RCC 7860 (cell line): ENCODE measurements at regions not wholly inside any gene's neighbourhood (a gene's known extent, or its start where the extent isn't known, plus 50 kb on each side); places are given as distances from the start of the nearest gene placed in this dataset.

ENCODE experiments used
- DNase-seq: peaks from one replicate; pipeline ENCODE4 v3.0.0-alpha.2; 2015; ENCODE audit warnings: low spot score
- FAIRE-seq: peaks from 2 replicates; lab custom pipeline; 2012; peaks lifted over from hg19 to GRCh38; lab: Jason Lieb, UNC

DNA sequence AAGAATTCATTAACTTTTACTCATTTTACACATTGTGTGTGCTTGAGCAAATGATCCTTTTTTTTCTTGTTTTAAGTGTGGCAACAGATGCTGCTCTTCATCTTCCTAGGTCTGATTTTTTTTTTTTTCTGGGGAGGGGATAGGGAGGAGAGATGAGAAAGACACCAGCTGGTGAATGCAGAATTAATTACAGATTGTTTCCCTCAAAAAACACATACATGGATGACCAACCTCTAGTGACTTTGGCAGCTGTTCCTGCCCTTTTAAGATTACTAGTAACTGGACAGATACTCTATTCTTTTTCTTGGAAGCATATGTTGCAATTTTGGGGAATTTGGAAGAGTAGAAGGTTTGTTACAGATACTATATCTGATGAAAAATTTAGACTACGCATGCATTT, 103.6 kb upstream of the MYO16 start:
- FAIRE-seq (no peak), DNase-seq (no peak)

DNA sequence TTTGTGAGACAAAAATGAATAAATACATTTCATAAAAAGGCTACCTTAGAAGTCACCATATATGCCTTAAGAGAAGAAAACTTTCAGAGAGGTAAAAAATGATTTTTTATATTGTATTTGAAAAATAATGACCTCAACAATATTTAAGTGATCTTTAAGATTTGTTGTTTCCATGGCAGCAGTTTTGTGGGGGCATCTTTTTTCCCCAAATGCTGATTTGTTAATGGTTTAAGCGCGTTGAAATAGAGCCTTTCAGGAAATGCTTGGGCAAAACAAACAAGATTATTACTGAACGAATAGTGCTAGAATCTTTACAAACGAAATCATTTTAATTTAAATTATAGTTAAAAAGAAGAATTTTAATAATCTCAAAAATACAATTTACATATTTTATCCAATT, 103.1 kb upstream of the MYO16 start:
- DNase-seq (no peak), FAIRE-seq (no peak)

DNA sequence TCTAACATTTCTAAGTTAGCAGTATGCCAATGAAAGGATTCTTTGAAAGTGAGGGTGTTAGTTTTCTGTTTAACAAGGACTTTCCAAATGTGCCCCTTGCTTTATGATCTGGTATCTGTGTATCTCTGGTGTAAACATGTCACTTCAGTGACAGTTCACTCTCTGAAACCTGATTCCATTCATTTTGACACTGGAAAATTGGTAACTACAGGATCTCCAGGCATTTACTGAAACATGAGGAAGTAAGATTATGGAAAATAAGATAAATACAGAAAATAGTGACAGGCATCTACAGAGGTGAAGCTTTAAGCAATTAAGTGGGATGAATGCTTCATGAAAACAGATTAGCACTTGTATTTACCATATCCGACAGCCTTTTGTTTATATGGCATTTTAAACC, 101.6 kb upstream of the MYO16 start:
- DNase-seq (no peak), FAIRE-seq (no peak)

DNA sequence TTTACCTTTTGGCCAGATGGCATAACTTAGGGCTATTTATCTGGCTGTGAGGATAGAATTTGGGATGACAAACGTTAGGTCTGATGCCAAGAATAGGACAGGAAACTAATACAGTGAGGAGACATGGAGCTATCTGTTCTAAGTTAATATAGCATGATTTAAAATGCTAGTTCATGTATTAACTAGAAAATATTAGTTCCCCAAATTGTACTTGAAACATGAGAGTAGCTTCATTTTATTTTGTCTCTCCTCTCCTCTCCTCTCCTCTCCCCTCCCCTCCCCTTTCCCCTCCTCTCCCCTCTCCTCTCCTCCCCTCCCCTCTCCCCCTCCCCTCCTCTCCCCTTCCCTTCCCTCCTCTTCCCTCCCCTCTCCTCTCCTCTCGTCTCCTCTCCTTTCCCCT, 101.1 kb upstream of the MYO16 start:
- no peak for FAIRE-seq
- no peak for DNase-seq

GRCh38 chr13:108533842-108534241, 95.6 kb upstream of the MYO16 start:
- DNase-seq = no peak
- no peak for FAIRE-seq

DNA sequence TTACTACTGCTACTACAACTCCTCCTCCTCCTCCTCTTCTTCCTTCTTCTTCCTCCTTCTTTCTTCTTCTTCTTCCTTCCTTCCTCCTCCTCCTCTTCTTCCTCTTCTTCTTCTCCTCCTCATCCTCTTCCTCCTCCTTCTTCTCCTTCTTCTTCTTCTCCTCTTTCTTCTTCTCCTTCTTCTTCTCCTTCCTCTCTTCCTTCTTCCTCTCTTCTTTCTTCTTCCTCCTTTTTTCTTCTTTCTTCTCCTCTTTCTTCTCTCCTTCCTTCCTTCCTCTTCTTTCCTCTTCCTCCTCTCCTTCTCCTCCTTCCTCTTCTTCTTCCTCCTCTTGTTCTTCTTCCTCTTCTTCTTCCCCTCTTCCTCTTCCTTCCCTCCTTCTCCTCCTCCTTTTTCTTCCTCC, 94.7 kb upstream of the MYO16 start:
- no peak for FAIRE-seq
- DNase-seq = no peak

- FAIRE-seq = no peak
Observed at GRCh38 chr13:108549934-108550333, 79.5 kb upstream of the MYO16 start.

DNA sequence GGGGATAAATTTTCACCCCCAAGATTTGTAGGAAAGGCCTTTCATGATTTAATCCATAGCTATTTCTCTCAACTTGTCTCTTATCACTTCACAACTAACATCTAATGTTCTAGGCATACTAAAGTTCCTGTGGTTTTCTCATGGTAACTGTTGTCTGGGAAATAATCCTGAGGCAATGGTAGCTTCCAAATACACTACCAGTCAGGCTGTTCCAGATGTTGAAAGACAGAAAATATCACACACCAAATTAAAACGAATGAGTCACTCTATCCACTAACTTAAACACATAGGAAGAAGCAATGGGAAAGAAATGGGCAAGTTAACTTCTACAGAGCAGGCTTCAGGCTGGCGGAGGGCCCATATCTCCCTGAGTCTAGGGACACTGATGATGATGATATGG, 77.7 kb upstream of the MYO16 start:
- FAIRE-seq (no peak), DNase-seq (no peak)

More at GRCh38 chr13:108549934-108550333, 79.5 kb upstream of the MYO16 start:
- no peak for DNase-seq

- FAIRE-seq = no peak
Observed at GRCh38 chr13:108558489-108558888, 70.9 kb upstream of the MYO16 start.

DNA sequence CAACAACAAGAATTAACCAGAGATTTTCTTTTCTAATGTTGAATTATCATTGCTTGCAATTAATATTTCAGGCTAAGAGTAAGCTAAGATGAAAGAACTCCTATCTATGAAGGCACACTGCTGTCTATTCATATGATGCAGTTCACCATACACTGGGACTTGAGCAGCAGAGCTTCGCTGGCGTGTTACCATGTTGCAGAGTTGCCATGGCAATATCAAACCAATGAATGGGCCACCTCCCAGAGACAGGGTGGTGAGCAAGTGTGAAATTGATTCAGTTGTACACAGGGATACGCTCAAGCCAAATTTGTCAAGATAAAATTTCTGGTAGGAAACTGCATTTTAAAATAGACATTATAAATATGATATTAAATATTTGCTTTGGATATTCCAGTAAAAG, 69.3 kb upstream of the MYO16 start:
- no peak for FAIRE-seq

More at GRCh38 chr13:108558489-108558888, 70.9 kb upstream of the MYO16 start:
- no peak for DNase-seq

DNA sequence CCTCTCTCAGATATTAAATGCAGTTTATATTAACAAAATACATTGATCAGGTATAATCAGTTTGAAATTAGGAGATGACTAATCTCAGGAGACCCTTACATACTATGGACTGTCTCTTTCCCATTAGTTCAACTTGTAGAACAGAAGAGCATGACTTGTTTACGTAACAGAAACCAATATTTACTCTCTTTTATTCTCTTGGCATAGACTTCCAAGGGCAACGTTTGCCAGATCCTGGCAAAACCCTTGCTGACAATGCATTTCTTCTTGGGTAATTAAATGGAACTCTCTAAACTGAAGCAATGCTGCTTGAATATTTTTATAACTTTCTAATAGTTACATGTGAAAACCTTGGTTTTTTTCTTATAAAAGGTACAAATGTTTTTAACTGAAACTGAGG, 68.3 kb upstream of the MYO16 start:
- DNase-seq = no peak
- no peak for FAIRE-seq

More for the DNA sequence above, 69.3 kb upstream of the MYO16 start:
- DNase-seq = no peak

- DNase-seq = no peak
- no peak for FAIRE-seq
Observed at GRCh38 chr13:108566413-108567170, 62.8 kb upstream of the MYO16 start.

DNA sequence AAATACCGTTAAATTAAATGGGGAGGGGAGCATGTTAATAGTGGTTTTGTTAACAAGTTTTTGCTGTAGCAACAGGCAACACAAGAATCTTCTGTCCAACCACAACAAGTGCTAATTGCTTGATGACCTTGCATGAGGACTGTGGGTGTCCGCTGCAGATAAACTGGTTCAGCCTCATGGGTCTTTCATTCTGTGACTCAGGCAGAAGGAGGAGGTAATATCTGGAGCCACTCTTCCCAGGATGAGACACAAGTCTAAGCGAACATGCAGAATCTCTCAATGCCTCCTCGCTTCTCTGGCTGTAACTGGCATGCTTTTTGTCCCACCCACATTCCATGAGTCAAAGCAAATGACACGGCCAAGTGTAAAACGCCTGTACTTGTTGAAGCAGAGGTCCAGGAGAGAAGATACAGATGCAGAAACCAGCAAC, 56.6 kb upstream of the MYO16 start:
- FAIRE-seq = no peak
- no peak for DNase-seq

DNA sequence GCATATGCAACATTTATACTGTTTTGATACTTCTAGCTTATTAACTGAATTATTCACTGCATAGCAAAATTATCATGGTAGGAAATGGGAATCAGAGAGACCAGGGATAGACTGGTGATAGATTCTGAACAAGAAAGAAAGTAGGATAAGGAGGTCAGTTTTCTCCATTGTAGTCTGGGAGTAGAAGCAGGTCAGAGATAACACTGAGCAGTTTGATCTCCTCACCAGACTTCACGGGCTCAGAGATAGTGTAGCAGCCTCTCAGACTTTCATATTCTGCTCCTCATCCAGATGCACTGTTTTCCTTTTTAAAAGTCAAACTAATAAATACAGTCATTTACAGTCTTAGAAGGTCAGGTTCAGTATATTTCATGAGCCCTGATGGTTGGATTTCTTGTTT, 56.0 kb upstream of the MYO16 start:
- FAIRE-seq (no peak), DNase-seq (no peak)

- FAIRE-seq (no peak), DNase-seq (no peak)
Observed at GRCh38 chr13:108574856-108575255, 54.6 kb upstream of the MYO16 start.

DNA sequence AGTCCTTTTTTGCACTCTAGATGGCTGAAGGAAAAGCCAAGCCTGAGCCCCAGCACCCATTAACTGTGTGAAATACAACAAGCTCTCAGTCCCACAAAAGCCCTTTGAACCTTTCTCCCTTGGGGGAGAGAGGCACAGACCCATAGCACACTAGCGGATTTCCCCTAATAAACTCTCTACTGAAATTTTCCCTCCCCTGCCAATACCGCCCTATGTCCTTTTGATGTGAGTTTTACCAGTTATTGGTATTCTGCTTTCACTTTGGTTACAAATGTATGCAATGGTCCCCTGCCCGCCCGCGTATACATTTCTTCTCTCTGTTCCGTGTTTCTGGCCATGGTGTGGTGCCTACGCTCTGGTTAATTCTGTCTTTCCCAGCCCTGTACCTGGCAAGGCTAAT, 54.0 kb upstream of the MYO16 start:
- FAIRE-seq (no peak), DNase-seq (no peak)
